ENCODE measurements at regions not wholly inside any gene's neighbourhood (a gene's known extent, or its start where the extent isn't known, plus 50 kb on each side); places are given as distances from the start of the nearest gene placed in this dataset.

GRCh38 chr5:102130890-102131289, 165.2 kb downstream of the SLCO4C1 start:
- TF ChIP-seq CTCF (conservative IDR thresholded peaks at IDR 0.05; ENCODE audit: low read length) = no peak
- no peak for TF ChIP-seq EZH2phosphoT487 (IDR thresholded peaks at IDR 0.05; ENCODE audit: borderline replicate concordance)
